SK-N-SH (cell line): ENCODE measurements at regions not wholly inside any gene's neighbourhood (a gene's known extent, or its start where the extent isn't known, plus 50 kb on each side); places are given as distances from the start of the nearest gene placed in this dataset.

Experiments used
- CTCF ChIA-PET: fragments of 300-600, 350-600 bp; formaldehyde crosslinking; extraction: SDS; loops from one replicate; lab custom pipeline; 2021; lab: Yijun Ruan, JAX
- POLR2A ChIA-PET: fragments of 350-600 bp; sonication (Branson Sonifier 250); formaldehyde crosslinking; extraction: SDS; loops from one replicate; lab custom pipeline; 2020; ENCODE audit warnings: antibody characterized with exemption, inconsistent platforms; lab: Yijun Ruan, JAX
- DNase-seq: peaks from one replicate; pipeline ENCODE4 v3.0.0; 2012
- H2AFZ ChIP-seq: fragments of 200-600 bp; sonication (generic); 2 replicates; pipeline ENCODE4 v1.8.1; 2016; ENCODE audit warnings: antibody characterized with exemption, mild to moderate bottlenecking, low read depth
- H3F3A ChIP-seq: fragments of 200-600 bp; sonication (generic); replicated peaks from 2 replicates; pipeline ENCODE3; 2016; ENCODE audit warnings: antibody characterized with exemption, mild to moderate bottlenecking; ENCODE audit not compliant: insufficient read depth
- H3K27ac ChIP-seq, 2 experiments: fragments of 200-500 bp in 1 of 2; fragments of 200-600 bp in 1 of 2; sonication (Bioruptor generic) in 1 of 2; sonication (generic), shearing (Covaris generic) in 1 of 2; 2 replicates each; pipeline versions ENCODE4 v1.5.1 to v1.6.1; 2014 to 2016; ENCODE audit warnings: low read depth in 2 of 2, inconsistent platforms in 1 of 2, low read length in 1 of 2, mild to moderate bottlenecking in 1 of 2, mixed read lengths in 1 of 2
- H3K27me3 ChIP-seq: fragments of 200-600 bp; sonication (generic), shearing (Covaris generic); 2 replicates; pipeline ENCODE4 v1.6.1; 2016; ENCODE audit warnings: mixed run types; ENCODE audit not compliant: insufficient read depth
- H3K36me3 ChIP-seq, 2 experiments: fragments of 200-500 bp in 1 of 2; fragments of 200-600 bp in 1 of 2; sonication (Bioruptor generic) in 1 of 2; sonication (generic) in 1 of 2; replicated peaks in 1 of 2; 2 replicates each; pipeline versions ENCODE3 to v1.5.1; 2014 to 2016; ENCODE audit warnings: low read length in 1 of 2, mild to moderate bottlenecking in 1 of 2; ENCODE audit not compliant: insufficient read depth in 2 of 2, control insufficient read depth in 1 of 2
- H3K4me1 ChIP-seq, 2 experiments: fragments of 200-500 bp in 1 of 2; fragments of 200-600 bp in 1 of 2; sonication (Bioruptor generic) in 1 of 2; sonication (generic), shearing (Covaris generic) in 1 of 2; 2 replicates each; pipeline versions ENCODE4 v1.5.1 to v1.6.1; 2014 to 2016; ENCODE audit warnings: low read depth in 1 of 2, low read length in 1 of 2, mixed run types in 1 of 2; ENCODE audit not compliant: insufficient read depth in 2 of 2, control insufficient read depth in 1 of 2
- H3K4me2 ChIP-seq: fragments of 200-600 bp; sonication (generic), shearing (Covaris generic); 2 replicates; pipeline ENCODE4 v1.6.1; 2017; ENCODE audit warnings: mixed run types
- H3K4me3 ChIP-seq, 2 experiments: fragments of 200-500 bp in 1 of 2; fragments of 200-600 bp in 1 of 2; sonication (Bioruptor generic) in 1 of 2; sonication (generic), shearing (Covaris generic) in 1 of 2; 2 replicates each; pipeline versions ENCODE4 v1.5.1 to v1.8.1; 2014 to 2016; ENCODE audit warnings: low read depth in 2 of 2, inconsistent platforms in 1 of 2, low read length in 1 of 2, mild to moderate bottlenecking in 1 of 2, mixed read lengths in 1 of 2, moderate library complexity in 1 of 2
- H3K79me2 ChIP-seq: fragments of 200-600 bp; sonication (generic); 2 replicates; pipeline ENCODE4 v1.8.1; 2017; ENCODE audit warnings: mild to moderate bottlenecking; ENCODE audit not compliant: insufficient read depth
- H3K9ac ChIP-seq: fragments of 200-600 bp; sonication (generic); 2 replicates; pipeline ENCODE4 v1.6.1; 2017; ENCODE audit warnings: mixed run types
- H3K9me2 ChIP-seq: fragments of 200-600 bp; sonication (generic); 2 replicates; pipeline ENCODE4 v1.6.1; 2017; ENCODE audit warnings: mixed run types
- H3K9me3 ChIP-seq: fragments of 200-600 bp; sonication (generic); 2 replicates; pipeline ENCODE4 v1.6.1; 2017; ENCODE audit warnings: mixed run types, mild to moderate bottlenecking, moderate library complexity
- H4K20me1 ChIP-seq: fragments of 200-600 bp; sonication (generic); 2 replicates; pipeline ENCODE4 v1.6.1; 2017; ENCODE audit warnings: mild to moderate bottlenecking, mixed run types; ENCODE audit not compliant: insufficient read depth
- CHD2 ChIP-seq: fragments of 150-350 bp; IDR thresholded peaks from 2 replicates; pipeline ENCODE4 v1.6.1; 2018; ENCODE audit warnings: low read length; ENCODE audit not compliant: partially characterized antibody
- EP300 ChIP-seq, 2 experiments: IDR thresholded peaks; 2 replicates each; pipeline versions ENCODE4 v1.4.0 to v1.6.1; 2012; ENCODE audit warnings: borderline replicate concordance in 1 of 2, low read depth in 1 of 2, low read length in 1 of 2
- FOXJ3 ChIP-seq: sonication (generic); formaldehyde crosslinking; IDR thresholded peaks from 2 replicates; pipeline ENCODE4 v1.5.1; 2020; ENCODE audit warnings: mild to moderate bottlenecking, missing genetic modification reagents
- FOXM1 ChIP-seq: IDR thresholded peaks from 2 replicates; pipeline ENCODE4 v1.4.0; 2012; ENCODE audit warnings: low read depth, mild to moderate bottlenecking
- GABPA ChIP-seq: IDR thresholded peaks from 2 replicates; pipeline ENCODE4 v1.4.0; 2012; ENCODE audit warnings: low read depth, mild to moderate bottlenecking
- GATA2 ChIP-seq: sonication (generic); formaldehyde crosslinking; IDR thresholded peaks from 2 replicates; pipeline ENCODE4 v1.5.0; 2020; ENCODE audit warnings: mild to moderate bottlenecking, missing genetic modification reagents
- NFIC ChIP-seq: IDR thresholded peaks from 2 replicates; pipeline ENCODE4 v1.4.0; 2012; ENCODE audit warnings: borderline replicate concordance
- RCOR1 ChIP-seq: fragments of 150-350 bp; IDR thresholded peaks from 2 replicates; pipeline ENCODE4 v1.6.1; 2017; ENCODE audit warnings: antibody characterized with exemption, low read length
- RFX5 ChIP-seq: IDR thresholded peaks from 2 replicates; pipeline ENCODE4 v1.6.1; 2012; ENCODE audit warnings: mild to moderate bottlenecking, improper control_type of control experiment, low read length
- RXRA ChIP-seq: IDR thresholded peaks from 2 replicates; pipeline ENCODE4 v1.4.0; 2012; ENCODE audit warnings: low read depth, mild to moderate bottlenecking, borderline replicate concordance
- SIN3A ChIP-seq: IDR thresholded peaks from 2 replicates; pipeline ENCODE4 v1.6.1; 2012; ENCODE audit warnings: low read depth, mild to moderate bottlenecking, low read length, moderate library complexity, borderline replicate concordance
- WGBS: methylation state at CpG from one replicate; pipeline ENCODE4 v1.1.6; 2017; ENCODE audit warnings: low lambda C conversion rate; 5-methylcytosine and 5-hydroxymethylcytosine counted together
- TF ChIP-seq, protein P1 (sequence below): IDR thresholded peaks from 2 replicates; pipeline ENCODE4 v1.4.0; 2012; ENCODE audit warnings: low read depth
- TF ChIP-seq, protein P2 (sequence below): IDR thresholded peaks from 2 replicates; pipeline ENCODE4; 2012
- TF ChIP-seq, protein P3 (sequence below): fragments of 150-350 bp; IDR thresholded peaks from 2 replicates; pipeline ENCODE4 v1.6.1; 2016; ENCODE audit warnings: mild to moderate bottlenecking, low read depth, low read length
- TF ChIP-seq, protein P4 (sequence below): fragments of 200-600 bp; sonication (generic); IDR thresholded peaks from 2 replicates; pipeline ENCODE4 v1.6.1; 2017; ENCODE audit warnings: antibody characterized with exemption, mild to moderate bottlenecking, moderate library complexity

DNA sequence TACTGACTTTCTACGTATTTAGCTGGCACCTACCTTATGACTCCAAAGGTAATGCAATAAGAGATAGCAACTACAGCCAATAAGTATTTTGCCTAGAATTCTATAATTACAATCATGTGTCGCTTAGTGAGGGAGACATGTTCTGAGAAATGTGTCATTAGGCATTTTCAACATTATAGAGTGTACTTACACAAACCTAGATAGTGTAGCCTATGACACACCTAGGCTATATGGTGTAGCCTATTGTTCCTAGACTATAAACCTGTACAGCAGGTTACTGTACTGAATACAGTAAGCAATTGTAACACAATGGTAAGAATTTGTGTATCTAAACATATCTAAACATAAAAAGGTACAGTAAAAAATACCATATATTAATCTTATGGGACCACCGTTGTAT, 363.4 kb upstream of the DPH6 start (continued):
- TF ChIP-seq, protein P1, sequence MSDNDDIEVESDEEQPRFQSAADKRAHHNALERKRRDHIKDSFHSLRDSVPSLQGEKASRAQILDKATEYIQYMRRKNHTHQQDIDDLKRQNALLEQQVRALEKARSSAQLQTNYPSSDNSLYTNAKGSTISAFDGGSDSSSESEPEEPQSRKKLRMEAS = no peak
- TF ChIP-seq GATA2 (CRISPR knock-in tag) = no peak
- TF ChIP-seq FOXM1 = no peak
- TF ChIP-seq SIN3A = no peak
- TF ChIP-seq, protein P2, sequence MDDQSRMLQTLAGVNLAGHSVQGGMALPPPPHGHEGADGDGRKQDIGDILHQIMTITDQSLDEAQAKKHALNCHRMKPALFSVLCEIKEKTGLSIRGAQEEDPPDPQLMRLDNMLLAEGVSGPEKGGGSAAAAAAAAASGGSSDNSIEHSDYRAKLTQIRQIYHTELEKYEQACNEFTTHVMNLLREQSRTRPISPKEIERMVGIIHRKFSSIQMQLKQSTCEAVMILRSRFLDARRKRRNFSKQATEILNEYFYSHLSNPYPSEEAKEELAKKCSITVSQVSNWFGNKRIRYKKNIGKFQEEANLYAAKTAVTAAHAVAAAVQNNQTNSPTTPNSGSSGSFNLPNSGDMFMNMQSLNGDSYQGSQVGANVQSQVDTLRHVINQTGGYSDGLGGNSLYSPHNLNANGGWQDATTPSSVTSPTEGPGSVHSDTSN = no peak

DNA sequence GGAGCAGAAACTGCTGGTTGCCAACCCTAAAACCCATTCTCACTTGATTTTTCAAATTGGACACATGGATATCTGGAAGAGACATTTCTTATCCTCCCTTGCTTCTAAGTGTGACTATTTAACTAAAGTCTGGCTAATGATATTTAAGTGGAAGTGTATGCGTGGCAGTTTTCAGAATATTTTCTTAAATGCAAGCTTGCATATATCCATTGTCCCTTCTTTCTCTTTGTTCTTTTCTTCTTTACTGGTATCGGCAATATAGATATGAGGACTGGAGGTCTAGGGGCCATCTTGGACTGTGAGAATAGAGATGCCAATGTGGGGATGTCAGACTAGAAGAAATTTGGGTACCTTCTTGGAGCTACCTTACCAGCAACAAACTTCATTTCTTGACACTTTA, 364.3 kb upstream of the DPH6 start:
- no peak overlapping the region for H3K4me2 ChIP-seq
- WGBS = 87% methylated on average over 2 of the region's 2 CpGs
- H3K79me2 ChIP-seq = no peaks in the 10 kb centered on the region

More for the DNA sequence above, 364.3 kb upstream of the DPH6 start:
- H3K9me2 ChIP-seq = no peaks in the 10 kb centered on the region
- ChIA-PET POLR2A (no interaction called here), CTCF (interaction anchor here (1.1 kb wide), 1 partner anchor 159 kb away, joined by 4 read pairs; no protein-coding TSS in a partner anchor)
- no peak overlapping the region for H2AFZ ChIP-seq
- H3K9ac ChIP-seq = no peak overlapping the region
- no peaks in the 10 kb centered on the region for H3F3A ChIP-seq
- no peak overlapping the region for H3K4me3 ChIP-seq
- H3K27ac ChIP-seq = no peak overlapping the region
- H4K20me1 ChIP-seq = no peaks in the 10 kb centered on the region
- no peaks in the 10 kb centered on the region for H3K9me3 ChIP-seq
- no peaks in the 10 kb centered on the region for H3K36me3 ChIP-seq
- peaks cover 0 to 7% of the 10 kb centered on the region in 2 experiments; a peak in 2 of 4 replicates for H3K4me1 ChIP-seq
- no peak for DNase-seq
- TF ChIP-seq GATA2 (CRISPR knock-in tag) = no peak
- TF ChIP-seq, protein P3, sequence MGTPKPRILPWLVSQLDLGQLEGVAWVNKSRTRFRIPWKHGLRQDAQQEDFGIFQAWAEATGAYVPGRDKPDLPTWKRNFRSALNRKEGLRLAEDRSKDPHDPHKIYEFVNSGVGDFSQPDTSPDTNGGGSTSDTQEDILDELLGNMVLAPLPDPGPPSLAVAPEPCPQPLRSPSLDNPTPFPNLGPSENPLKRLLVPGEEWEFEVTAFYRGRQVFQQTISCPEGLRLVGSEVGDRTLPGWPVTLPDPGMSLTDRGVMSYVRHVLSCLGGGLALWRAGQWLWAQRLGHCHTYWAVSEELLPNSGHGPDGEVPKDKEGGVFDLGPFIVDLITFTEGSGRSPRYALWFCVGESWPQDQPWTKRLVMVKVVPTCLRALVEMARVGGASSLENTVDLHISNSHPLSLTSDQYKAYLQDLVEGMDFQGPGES = no peak
- TF ChIP-seq, protein P2 = no peak
- no peak for TF ChIP-seq FOXJ3 (CRISPR knock-in tag)
- TF ChIP-seq NFIC = no peak
- no peak for TF ChIP-seq RCOR1
- TF ChIP-seq, protein P4, sequence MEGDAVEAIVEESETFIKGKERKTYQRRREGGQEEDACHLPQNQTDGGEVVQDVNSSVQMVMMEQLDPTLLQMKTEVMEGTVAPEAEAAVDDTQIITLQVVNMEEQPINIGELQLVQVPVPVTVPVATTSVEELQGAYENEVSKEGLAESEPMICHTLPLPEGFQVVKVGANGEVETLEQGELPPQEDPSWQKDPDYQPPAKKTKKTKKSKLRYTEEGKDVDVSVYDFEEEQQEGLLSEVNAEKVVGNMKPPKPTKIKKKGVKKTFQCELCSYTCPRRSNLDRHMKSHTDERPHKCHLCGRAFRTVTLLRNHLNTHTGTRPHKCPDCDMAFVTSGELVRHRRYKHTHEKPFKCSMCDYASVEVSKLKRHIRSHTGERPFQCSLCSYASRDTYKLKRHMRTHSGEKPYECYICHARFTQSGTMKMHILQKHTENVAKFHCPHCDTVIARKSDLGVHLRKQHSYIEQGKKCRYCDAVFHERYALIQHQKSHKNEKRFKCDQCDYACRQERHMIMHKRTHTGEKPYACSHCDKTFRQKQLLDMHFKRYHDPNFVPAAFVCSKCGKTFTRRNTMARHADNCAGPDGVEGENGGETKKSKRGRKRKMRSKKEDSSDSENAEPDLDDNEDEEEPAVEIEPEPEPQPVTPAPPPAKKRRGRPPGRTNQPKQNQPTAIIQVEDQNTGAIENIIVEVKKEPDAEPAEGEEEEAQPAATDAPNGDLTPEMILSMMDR = no peak
- no peak for TF ChIP-seq RXRA
- no peak for TF ChIP-seq EP300 (IDR thresholded peaks at IDR 0.05; ENCODE audit: borderline replicate concordance in 1 of 2, low read depth in 1 of 2, low read length in 1 of 2)
- no peak for TF ChIP-seq CHD2
- no peak for TF ChIP-seq GABPA
- TF ChIP-seq RFX5 = no peak
- H3K27me3 ChIP-seq = no peaks in the 10 kb centered on the region
